HEK293 (cell line): ENCODE measurements at regions not wholly inside any gene's neighbourhood (a gene's known extent, or its start where the extent isn't known, plus 50 kb on each side); places are given as distances from the start of the nearest gene placed in this dataset.

Experiments used
- CTCF ChIA-PET: fragments of 350-600 bp; formaldehyde crosslinking; extraction: SDS; loops from one replicate; lab custom pipeline; 2021; ENCODE audit warnings: antibody characterized with exemption; lab: Yijun Ruan, JAX
- POLR2A ChIA-PET: fragments of 300-600 bp; formaldehyde crosslinking; extraction: SDS; loops from one replicate; lab custom pipeline; 2020; ENCODE audit warnings: antibody characterized with exemption, inconsistent platforms; lab: Yijun Ruan, JAX
- H3K27ac ChIP-seq: fragments of 200-500 bp; sonication (Bioruptor generic); 2 replicates; pipeline ENCODE4 v1.5.1; 2014; ENCODE audit warnings: low read depth, low read length, control low read depth, inconsistent platforms; ENCODE audit errors: extremely low read depth
- H3K36me3 ChIP-seq, 2 experiments: fragments of 200-500 bp in 1 of 2; sonication (Bioruptor generic) in 1 of 2; 1 replicate in 1 of 2; 2 replicates in 1 of 2; pipeline ENCODE4 v1.5.1; 2014 to 2017; ENCODE audit warnings: inconsistent platforms in 2 of 2, low read length in 2 of 2; ENCODE audit not compliant: control insufficient read depth in 2 of 2, insufficient read depth in 1 of 2
- H3K4me1 ChIP-seq: fragments of 200-500 bp; sonication (Bioruptor generic); 2 replicates; pipeline ENCODE4 v1.5.1; 2014; ENCODE audit warnings: mild to moderate bottlenecking, low read length, inconsistent platforms; ENCODE audit not compliant: control insufficient read depth, insufficient read depth
- H3K4me3 ChIP-seq: 2 replicates; pipeline ENCODE4 v1.5.1; 2011; ENCODE audit warnings: low read depth, mild to moderate bottlenecking, control low read depth, low read length, moderate library complexity
- H3K9me3 ChIP-seq: fragments of 200-500 bp; sonication (Bioruptor generic); 2 replicates; pipeline ENCODE4 v1.5.1; 2014; ENCODE audit warnings: low read depth, low read length, inconsistent platforms; ENCODE audit not compliant: control insufficient read depth, insufficient read depth
- BCL11A ChIP-seq: fragments of 450-650 bp; formaldehyde crosslinking; IDR thresholded peaks from 2 replicates; pipeline ENCODE4 v1.5.1; 2016; ENCODE audit warnings: low read depth, missing biosample characterization, missing genetic modification characterization
- EGR2 ChIP-seq: fragments of 450-650 bp; formaldehyde crosslinking; IDR thresholded peaks from 2 replicates; pipeline ENCODE4 v1.5.1; 2016; ENCODE audit warnings: low read depth, missing biosample characterization, missing genetic modification characterization
- KLF8 ChIP-seq: fragments of 450-650 bp; formaldehyde crosslinking; IDR thresholded peaks from 2 replicates; pipeline ENCODE4 v1.5.1; 2016; ENCODE audit warnings: missing biosample characterization, missing genetic modification characterization
- KLF9 ChIP-seq: fragments of 450-650 bp; formaldehyde crosslinking; IDR thresholded peaks from 2 replicates; pipeline ENCODE4 v1.5.1; 2016; ENCODE audit warnings: missing biosample characterization, missing genetic modification characterization, low read depth
- MEIS1 ChIP-seq: sonication (generic); formaldehyde crosslinking; IDR thresholded peaks from 2 replicates; pipeline ENCODE4 v1.8.1; 2022; ENCODE audit warnings: missing genetic modification reagents, mild to moderate bottlenecking, borderline replicate concordance
- MYNN ChIP-seq: fragments of 450-650 bp; formaldehyde crosslinking; IDR thresholded peaks from 2 replicates; pipeline ENCODE4 v1.5.1; 2016; ENCODE audit warnings: missing biosample characterization, missing genetic modification characterization, borderline replicate concordance
- OVOL3 ChIP-seq: fragments of 450-650 bp; formaldehyde crosslinking; IDR thresholded peaks from 2 replicates; pipeline ENCODE4 v1.5.1; 2016; ENCODE audit warnings: missing biosample characterization, missing genetic modification characterization
- RBAK ChIP-seq: fragments of 450-650 bp; formaldehyde crosslinking; IDR thresholded peaks from 2 replicates; pipeline ENCODE4 v1.5.1; 2016; ENCODE audit warnings: missing biosample characterization, missing genetic modification characterization
- SP2 ChIP-seq: fragments of 450-650 bp; formaldehyde crosslinking; IDR thresholded peaks from 2 replicates; pipeline ENCODE4 v1.5.1; 2016; ENCODE audit warnings: missing biosample characterization, missing genetic modification characterization
- ZBTB48 ChIP-seq: fragments of 450-650 bp; formaldehyde crosslinking; IDR thresholded peaks from 2 replicates; pipeline ENCODE4 v1.5.1; 2016; ENCODE audit warnings: missing biosample characterization, missing genetic modification characterization
- ZNF19 ChIP-seq: fragments of 450-650 bp; formaldehyde crosslinking; IDR thresholded peaks from 2 replicates; pipeline ENCODE4; 2016; ENCODE audit warnings: missing biosample characterization, missing genetic modification characterization, low read depth
- ZNF341 ChIP-seq: fragments of 450-650 bp; formaldehyde crosslinking; IDR thresholded peaks from 2 replicates; pipeline ENCODE4; 2016; ENCODE audit warnings: low read depth, missing biosample characterization, missing genetic modification characterization
- ZNF37A ChIP-seq: fragments of 450-650 bp; IDR thresholded peaks from 2 replicates; pipeline ENCODE4 v1.5.1; 2018; ENCODE audit warnings: missing biosample characterization, missing genetic modification characterization
- ZNF549 ChIP-seq: fragments of 450-650 bp; IDR thresholded peaks from 2 replicates; pipeline ENCODE4 v1.5.1; 2018; ENCODE audit warnings: missing biosample characterization, missing genetic modification characterization, mild to moderate bottlenecking, inconsistent platforms, moderate library complexity
- ZNF558 ChIP-seq: fragments of 450-650 bp; formaldehyde crosslinking; IDR thresholded peaks from 2 replicates; pipeline ENCODE4 v1.5.1; 2016; ENCODE audit warnings: missing biosample characterization, missing genetic modification characterization
- ZNF623 ChIP-seq: fragments of 450-650 bp; formaldehyde crosslinking; IDR thresholded peaks from 2 replicates; pipeline ENCODE4 v1.5.1; 2016; ENCODE audit warnings: missing biosample characterization, missing genetic modification characterization
- ZNF776 ChIP-seq: fragments of 450-650 bp; formaldehyde crosslinking; IDR thresholded peaks from 2 replicates; pipeline ENCODE4 v1.5.0; 2017; ENCODE audit warnings: missing biosample characterization, missing genetic modification characterization, borderline replicate concordance
- ZNF777 ChIP-seq: fragments of 450-650 bp; formaldehyde crosslinking; IDR thresholded peaks from 2 replicates; pipeline ENCODE4 v1.5.1; 2017; ENCODE audit warnings: missing biosample characterization, missing genetic modification characterization, borderline replicate concordance
- TF ChIP-seq, protein P1 (sequence below): fragments of 450-650 bp; formaldehyde crosslinking; IDR thresholded peaks from 2 replicates; pipeline ENCODE4 v1.5.1; 2016; ENCODE audit warnings: missing biosample characterization, missing genetic modification characterization
- TF ChIP-seq, protein P2 (sequence below): fragments of 450-650 bp; formaldehyde crosslinking; IDR thresholded peaks from 2 replicates; pipeline ENCODE4 v1.5.1; 2016; ENCODE audit warnings: missing biosample characterization, missing genetic modification characterization

- POLR2A ChIA-PET, result interaction anchor here (0.5 kb wide), 1 partner anchor 128 kb away, joined by 3 read pairs; no protein-coding TSS in a partner anchor
- TF ChIP-seq EGR2 (tag by site-specific recombination) (no peak), MYNN (tag by site-specific recombination) (no peak)
- Histone ChIP-seq H3K27ac (no peak overlapping the region), H3K4me1 (no peaks in the 10 kb centered on the region), H3K9me3 (no peaks in the 10 kb centered on the region), H3K4me3 (no peak overlapping the region), H3K36me3 (no peaks in the 10 kb centered on the region)
- CTCF ChIA-PET, result no interaction called here
These were observed 232.5 kb downstream of the TFAP2C start for GRCh38 chr20:56861590-56861989.

GRCh38 chr20:56865055-56865454 is 235.9 kb downstream of the TFAP2C start:
- ChIA-PET POLR2A (no interaction called here), CTCF (no interaction called here)
- TF ChIP-seq ZNF549 (tag by site-specific recombination), result no peak
- TF ChIP-seq OVOL3 (tag by site-specific recombination), result no peak
- TF ChIP-seq ZNF776 (tag by site-specific recombination), result no peak
- no peak for TF ChIP-seq ZBTB48 (tag by site-specific recombination)
- no peak for TF ChIP-seq ZNF777
- TF ChIP-seq ZNF341 (tag by site-specific recombination), result no peak
- TF ChIP-seq SP2 (tag by site-specific recombination), result no peak
- TF ChIP-seq, protein P1, sequence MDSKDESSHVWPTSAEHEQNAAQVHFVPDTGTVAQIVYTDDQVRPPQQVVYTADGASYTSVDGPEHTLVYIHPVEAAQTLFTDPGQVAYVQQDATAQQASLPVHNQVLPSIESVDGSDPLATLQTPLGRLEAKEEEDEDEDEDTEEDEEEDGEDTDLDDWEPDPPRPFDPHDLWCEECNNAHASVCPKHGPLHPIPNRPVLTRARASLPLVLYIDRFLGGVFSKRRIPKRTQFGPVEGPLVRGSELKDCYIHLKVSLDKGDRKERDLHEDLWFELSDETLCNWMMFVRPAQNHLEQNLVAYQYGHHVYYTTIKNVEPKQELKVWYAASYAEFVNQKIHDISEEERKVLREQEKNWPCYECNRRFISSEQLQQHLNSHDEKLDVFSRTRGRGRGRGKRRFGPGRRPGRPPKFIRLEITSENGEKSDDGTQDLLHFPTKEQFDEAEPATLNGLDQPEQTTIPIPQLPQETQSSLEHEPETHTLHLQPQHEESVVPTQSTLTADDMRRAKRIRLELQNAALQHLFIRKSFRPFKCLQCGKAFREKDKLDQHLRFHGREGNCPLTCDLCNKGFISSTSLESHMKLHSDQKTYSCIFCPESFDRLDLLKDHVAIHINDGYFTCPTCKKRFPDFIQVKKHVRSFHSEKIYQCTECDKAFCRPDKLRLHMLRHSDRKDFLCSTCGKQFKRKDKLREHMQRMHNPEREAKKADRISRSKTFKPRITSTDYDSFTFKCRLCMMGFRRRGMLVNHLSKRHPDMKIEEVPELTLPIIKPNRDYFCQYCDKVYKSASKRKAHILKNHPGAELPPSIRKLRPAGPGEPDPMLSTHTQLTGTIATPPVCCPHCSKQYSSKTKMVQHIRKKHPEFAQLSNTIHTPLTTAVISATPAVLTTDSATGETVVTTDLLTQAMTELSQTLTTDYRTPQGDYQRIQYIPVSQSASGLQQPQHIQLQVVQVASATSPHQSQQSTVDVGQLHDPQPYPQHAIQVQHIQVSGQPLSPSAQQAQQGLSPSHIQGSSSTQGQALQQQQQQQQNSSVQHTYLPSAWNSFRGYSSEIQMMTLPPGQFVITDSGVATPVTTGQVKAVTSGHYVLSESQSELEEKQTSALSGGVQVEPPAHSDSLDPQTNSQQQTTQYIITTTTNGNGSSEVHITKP (tag by site-specific recombination), result no peak
- TF ChIP-seq RBAK (tag by site-specific recombination), result no peak
- TF ChIP-seq KLF9 (tag by site-specific recombination), result no peak
- TF ChIP-seq, protein P2, sequence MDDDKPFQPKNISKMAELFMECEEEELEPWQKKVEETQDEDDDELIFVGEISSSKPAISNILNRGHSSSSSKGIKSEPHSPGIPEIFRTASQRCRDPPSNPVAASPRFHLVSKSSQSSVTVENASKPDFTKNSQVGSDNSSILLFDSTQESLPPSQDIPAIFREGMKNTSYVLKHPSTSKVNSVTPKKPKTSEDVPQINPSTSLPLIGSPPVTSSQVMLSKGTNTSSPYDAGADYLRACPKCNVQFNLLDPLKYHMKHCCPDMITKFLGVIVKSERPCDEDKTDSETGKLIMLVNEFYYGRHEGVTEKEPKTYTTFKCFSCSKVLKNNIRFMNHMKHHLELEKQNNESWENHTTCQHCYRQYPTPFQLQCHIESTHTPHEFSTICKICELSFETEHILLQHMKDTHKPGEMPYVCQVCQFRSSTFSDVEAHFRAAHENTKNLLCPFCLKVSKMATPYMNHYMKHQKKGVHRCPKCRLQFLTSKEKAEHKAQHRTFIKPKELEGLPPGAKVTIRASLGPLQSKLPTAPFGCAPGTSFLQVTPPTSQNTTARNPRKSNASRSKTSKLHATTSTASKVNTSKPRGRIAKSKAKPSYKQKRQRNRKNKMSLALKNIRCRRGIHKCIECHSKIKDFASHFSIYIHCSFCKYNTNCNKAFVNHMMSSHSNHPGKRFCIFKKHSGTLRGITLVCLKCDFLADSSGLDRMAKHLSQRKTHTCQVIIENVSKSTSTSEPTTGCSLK (tag by site-specific recombination), result no peak
- no peak for TF ChIP-seq KLF8
- no peak for TF ChIP-seq ZNF37A (tag by site-specific recombination)
- no peak overlapping the region for H3K4me3 ChIP-seq
- H3K9me3 ChIP-seq, result no peaks in the 10 kb centered on the region
- no peak overlapping the region for H3K27ac ChIP-seq
- H3K4me1 ChIP-seq, result no peaks in the 10 kb centered on the region
- no peaks in the 10 kb centered on the region for H3K36me3 ChIP-seq

DNA sequence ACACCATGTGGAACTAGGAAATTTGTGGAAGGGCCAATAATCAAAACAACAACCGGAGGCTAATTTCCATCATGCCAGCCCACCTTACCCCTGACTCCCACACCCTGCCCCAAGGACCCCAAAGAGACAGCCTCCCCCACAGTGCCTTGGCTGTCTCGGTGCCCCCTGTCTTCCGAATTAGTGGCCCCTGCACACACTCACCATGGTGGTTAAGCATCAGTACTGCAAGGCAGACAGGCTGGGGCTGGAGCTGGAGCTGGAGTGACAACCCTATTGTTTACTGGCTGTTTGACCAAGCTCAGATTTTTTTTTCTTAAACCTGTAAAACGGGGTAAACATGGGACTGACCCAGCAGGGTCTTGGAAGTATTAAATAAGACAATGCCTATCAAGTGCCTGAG is 238.0 kb downstream of the TFAP2C start:
- no peaks in the 10 kb centered on the region for H3K9me3 ChIP-seq
- no peak overlapping the region for H3K4me3 ChIP-seq
- H3K4me1 ChIP-seq, result no peaks in the 10 kb centered on the region
- no peaks in the 10 kb centered on the region for H3K36me3 ChIP-seq
- TF ChIP-seq ZNF558 (tag by site-specific recombination) (no peak), ZNF623 (tag by site-specific recombination) (no peak), MEIS1 (CRISPR knock-in tag) (no peak), BCL11A (tag by site-specific recombination) (no peak), ZNF19 (tag by site-specific recombination) (no peak)
- CTCF ChIA-PET, result no interaction called here
- no peak overlapping the region for H3K27ac ChIP-seq
- POLR2A ChIA-PET, result no interaction called here
